Neural crest cell (in vitro differentiated cells): ENCODE measurements at regions not wholly inside any gene's neighbourhood (a gene's known extent, or its start where the extent isn't known, plus 50 kb on each side); places are given as distances from the start of the nearest gene placed in this dataset.

Source experiments
- DNase-seq: peaks from one replicate; pipeline ENCODE4 v3.0.0; 2021; ENCODE audit warnings: low read depth, mixed read lengths, low spot score
- H3K27ac Mint-ChIP-seq: one replicate; pipeline ENCODE4 v1.8.0; 2021; ENCODE audit warnings: mild to moderate bottlenecking, mixed read lengths; ENCODE audit not compliant: unreplicated experiment
- H3K27me3 Mint-ChIP-seq: 2 replicates; pipeline ENCODE4 v1.8.0; 2021; ENCODE audit warnings: low read depth, mild to moderate bottlenecking, mixed read lengths
- H3K36me3 Mint-ChIP-seq: 2 replicates; pipeline ENCODE4 v1.8.0; 2021; ENCODE audit warnings: low read depth, mild to moderate bottlenecking, mixed read lengths
- H3K4me1 Mint-ChIP-seq: 2 replicates; pipeline ENCODE4 v1.8.0; 2021; ENCODE audit warnings: mixed read lengths
- H3K4me3 Mint-ChIP-seq: one replicate; pipeline ENCODE4 v1.8.0; 2021; ENCODE audit warnings: mild to moderate bottlenecking, mixed read lengths
- H3K9me3 Mint-ChIP-seq: 2 replicates; pipeline ENCODE4 v1.8.0; 2021; ENCODE audit warnings: mixed read lengths
- TF ChIP-seq, protein P1 (sequence below): fragments of 200-600 bp; sonication (generic); conservative IDR thresholded peaks from 2 replicates; pipeline ENCODE4 v1.5.0; 2021; ENCODE audit warnings: antibody characterized with exemption, mild to moderate bottlenecking

DNA sequence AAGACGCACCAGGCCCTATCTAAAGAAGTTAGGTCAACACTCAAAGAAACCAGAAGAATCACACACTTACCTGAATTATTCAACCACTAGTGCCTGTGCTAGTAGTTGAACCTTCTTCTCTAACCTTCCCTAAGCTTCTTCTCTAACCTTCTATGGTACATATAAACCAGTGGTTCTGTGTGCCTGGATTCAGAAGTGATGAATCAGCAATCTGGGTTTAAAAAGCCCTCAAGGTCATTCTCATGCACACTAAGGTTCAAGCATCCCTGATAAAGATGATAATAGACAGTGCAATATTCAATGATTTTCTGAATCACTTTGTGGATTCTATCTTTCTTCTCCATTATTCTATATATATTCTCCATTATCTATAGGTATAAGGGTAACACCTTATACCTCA lies 271.4 kb upstream of the TBX18 start:
- no peak overlapping the region for H3K4me3 Mint-ChIP-seq
- H3K27ac Mint-ChIP-seq, result no peak overlapping the region
- no peaks in the 10 kb centered on the region for H3K4me1 Mint-ChIP-seq
- TF ChIP-seq, protein P1, sequence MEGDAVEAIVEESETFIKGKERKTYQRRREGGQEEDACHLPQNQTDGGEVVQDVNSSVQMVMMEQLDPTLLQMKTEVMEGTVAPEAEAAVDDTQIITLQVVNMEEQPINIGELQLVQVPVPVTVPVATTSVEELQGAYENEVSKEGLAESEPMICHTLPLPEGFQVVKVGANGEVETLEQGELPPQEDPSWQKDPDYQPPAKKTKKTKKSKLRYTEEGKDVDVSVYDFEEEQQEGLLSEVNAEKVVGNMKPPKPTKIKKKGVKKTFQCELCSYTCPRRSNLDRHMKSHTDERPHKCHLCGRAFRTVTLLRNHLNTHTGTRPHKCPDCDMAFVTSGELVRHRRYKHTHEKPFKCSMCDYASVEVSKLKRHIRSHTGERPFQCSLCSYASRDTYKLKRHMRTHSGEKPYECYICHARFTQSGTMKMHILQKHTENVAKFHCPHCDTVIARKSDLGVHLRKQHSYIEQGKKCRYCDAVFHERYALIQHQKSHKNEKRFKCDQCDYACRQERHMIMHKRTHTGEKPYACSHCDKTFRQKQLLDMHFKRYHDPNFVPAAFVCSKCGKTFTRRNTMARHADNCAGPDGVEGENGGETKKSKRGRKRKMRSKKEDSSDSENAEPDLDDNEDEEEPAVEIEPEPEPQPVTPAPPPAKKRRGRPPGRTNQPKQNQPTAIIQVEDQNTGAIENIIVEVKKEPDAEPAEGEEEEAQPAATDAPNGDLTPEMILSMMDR, result no peak
- no peak for DNase-seq
- no peaks in the 10 kb centered on the region for H3K27me3 Mint-ChIP-seq
- H3K36me3 Mint-ChIP-seq, result no peaks in the 10 kb centered on the region
- peaks cover 13% of the 10 kb centered on the region for H3K9me3 Mint-ChIP-seq

DNA sequence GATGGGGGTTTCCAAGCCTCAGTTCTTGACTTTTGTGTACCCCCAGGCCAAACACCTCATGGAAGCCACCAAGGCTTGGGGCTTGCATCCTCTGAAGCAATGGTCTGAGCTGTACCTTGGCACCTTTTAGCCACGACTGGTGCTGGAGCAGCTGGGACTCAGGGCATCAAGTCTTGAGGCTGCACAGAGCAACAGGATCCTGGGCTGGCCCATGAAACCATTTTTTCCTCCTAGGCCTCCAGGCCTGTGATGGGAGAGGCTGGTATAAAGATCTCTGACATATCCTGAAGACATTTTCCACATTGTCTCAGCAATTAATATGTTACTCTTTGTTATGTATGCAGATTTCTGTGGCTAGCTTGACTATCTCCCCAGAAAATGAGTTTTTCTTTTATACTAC lies 269.1 kb upstream of the TBX18 start:
- Mint-ChIP-seq H3K9me3 (peaks cover 13% of the 10 kb centered on the region), H3K27ac (no peak overlapping the region), H3K4me1 (no peaks in the 10 kb centered on the region), H3K4me3 (no peak overlapping the region), H3K27me3 (no peaks in the 10 kb centered on the region), H3K36me3 (no peaks in the 10 kb centered on the region)
- no peak for DNase-seq
- TF ChIP-seq, protein P1, result no peak

DNA sequence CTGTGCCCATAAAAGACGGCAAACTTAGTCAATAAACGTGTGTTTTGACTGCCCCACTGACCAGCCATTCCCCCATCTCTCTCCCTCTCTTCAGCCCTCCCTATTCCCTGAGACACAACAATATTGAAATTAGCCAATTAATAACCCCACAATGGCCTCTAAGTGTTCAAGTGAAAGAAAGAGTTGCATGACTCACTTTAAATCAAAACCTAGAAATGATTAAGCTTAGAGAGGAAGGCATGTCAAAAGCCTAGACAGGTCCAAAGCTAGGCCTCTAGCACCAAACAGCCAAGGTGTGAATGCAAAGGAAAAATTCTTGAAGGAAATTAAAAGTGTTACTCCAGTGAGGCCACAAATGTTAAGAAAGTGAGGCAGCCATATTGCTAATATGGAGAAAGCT lies 261.6 kb upstream of the TBX18 start:
- H3K9me3 Mint-ChIP-seq, result no peaks in the 10 kb centered on the region
- TF ChIP-seq, protein P1, result no peak
- peaks cover 3% of the 10 kb centered on the region for H3K27me3 Mint-ChIP-seq
- no peak overlapping the region for H3K4me3 Mint-ChIP-seq
- no peak overlapping the region for H3K27ac Mint-ChIP-seq
- no peaks in the 10 kb centered on the region for H3K4me1 Mint-ChIP-seq
- H3K36me3 Mint-ChIP-seq, result no peaks in the 10 kb centered on the region
- no peak for DNase-seq

DNA sequence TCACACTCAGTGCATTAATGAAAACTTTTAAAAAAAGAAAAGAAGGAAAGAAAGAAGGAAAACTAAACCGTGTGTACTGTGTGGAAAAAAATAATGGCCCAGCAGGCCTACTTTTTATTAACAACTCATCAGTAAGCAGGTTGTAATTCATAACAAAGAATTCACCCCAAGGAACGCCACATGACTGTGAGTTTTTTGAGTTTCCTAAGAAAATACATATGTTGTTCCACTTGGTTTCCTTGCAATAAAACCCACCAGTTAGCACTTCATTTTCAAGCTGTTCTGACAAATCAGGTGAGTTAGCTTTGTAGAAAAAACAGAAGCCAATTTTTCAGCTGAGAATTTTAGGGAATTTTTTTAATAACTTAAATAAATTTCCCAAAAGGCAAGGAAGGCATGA lies 259.3 kb upstream of the TBX18 start:
- no peaks in the 10 kb centered on the region for H3K9me3 Mint-ChIP-seq
- no peak for DNase-seq
- no peak overlapping the region for H3K4me3 Mint-ChIP-seq
- no peaks in the 10 kb centered on the region for H3K4me1 Mint-ChIP-seq
- peaks cover 10% of the 10 kb centered on the region for H3K27me3 Mint-ChIP-seq
- no peak overlapping the region for H3K27ac Mint-ChIP-seq
- no peaks in the 10 kb centered on the region for H3K36me3 Mint-ChIP-seq
- TF ChIP-seq, protein P1, result no peak

DNA sequence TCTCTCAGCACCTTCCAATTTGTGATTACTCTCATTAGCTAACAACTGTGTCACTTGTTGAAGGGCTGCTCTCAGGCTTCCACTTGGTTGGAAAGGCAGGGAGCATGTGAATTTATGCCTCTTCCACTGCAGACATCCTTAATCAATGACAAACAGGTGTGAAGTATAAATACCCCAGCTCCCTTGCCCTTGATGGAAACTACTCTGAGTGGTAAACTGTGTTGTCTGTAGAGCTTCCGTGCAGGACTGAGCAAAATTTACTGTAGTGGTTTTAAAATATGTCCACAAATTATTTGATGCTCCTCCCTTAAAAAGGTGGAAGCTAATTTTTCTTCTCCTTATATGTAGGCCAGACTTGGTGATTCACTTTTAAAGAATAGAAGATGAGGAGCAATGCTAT lies 253.0 kb upstream of the TBX18 start:
- Mint-ChIP-seq H3K9me3 (no peaks in the 10 kb centered on the region), H3K36me3 (no peaks in the 10 kb centered on the region), H3K27me3 (peaks cover 23% of the 10 kb centered on the region), H3K27ac (no peak overlapping the region), H3K4me3 (no peak overlapping the region), H3K4me1 (peaks cover 19% of the 10 kb centered on the region)
- DNase-seq, result no peak
- TF ChIP-seq, protein P1, result no peak

DNA sequence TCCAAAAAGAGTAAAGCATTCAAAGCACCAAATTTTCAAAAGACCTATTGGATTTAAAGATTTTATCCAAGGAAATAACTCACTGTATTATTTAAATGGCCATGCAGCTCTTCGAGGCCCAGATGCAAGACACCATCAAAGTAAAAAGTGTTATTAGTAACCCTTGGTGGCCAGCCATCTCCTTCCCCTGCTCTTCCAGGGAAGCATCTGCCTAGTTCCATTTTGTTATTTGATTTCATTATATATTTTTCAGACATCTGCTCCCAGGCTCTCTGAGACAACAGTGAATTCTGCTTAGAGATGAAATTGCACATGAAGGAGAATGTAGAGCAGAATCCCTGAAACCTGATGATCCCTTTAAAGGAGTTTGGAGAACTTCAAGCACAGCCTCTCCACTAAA lies 252.3 kb upstream of the TBX18 start:
- Mint-ChIP-seq H3K36me3 (no peaks in the 10 kb centered on the region), H3K4me1 (peaks cover 19% of the 10 kb centered on the region), H3K27me3 (peaks cover 23% of the 10 kb centered on the region), H3K9me3 (no peaks in the 10 kb centered on the region), H3K27ac (no peak overlapping the region), H3K4me3 (no peak overlapping the region)
- DNase-seq, result no peak
- TF ChIP-seq, protein P1, result no peak
